ENCODE measurements at regions not wholly inside any gene's neighbourhood (a gene's known extent, or its start where the extent isn't known, plus 50 kb on each side); places are given as distances from the start of the nearest gene placed in this dataset.

DNA sequence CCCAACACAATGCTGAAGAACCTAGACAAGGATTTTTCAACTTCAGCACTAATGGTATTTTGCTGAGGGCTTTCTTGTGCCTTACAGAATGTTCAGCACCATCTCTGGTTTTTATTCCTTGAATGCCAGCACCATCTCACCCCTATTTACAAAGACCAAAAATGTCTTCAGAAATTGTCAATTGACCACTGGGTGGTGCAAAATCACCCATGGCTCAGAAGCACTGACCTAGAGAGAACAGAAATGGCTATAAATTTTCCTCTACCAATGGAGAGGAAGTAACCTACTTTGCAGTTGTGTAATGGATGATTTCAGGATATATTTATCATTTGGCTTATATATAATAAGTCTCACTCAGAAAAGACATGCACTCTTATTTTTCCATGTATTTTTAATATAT is 431.0 kb upstream of the IRAK1BP1 start:
- intact Hi-C loops (cut with micrococcal nuclease; ENCODE audit: unreplicated experiment) = no loop called here
- ChIA-PET CTCF (no interaction called here), POLR2A (ENCODE audit: low non-redundant PET) (no interaction called here)
- Histone ChIP-seq H3K4me3 (ENCODE audit: low read depth, low read length, poor library complexity, severe bottlenecking) (no peak overlapping the region), H3K36me3 (ENCODE audit: insufficient read depth, low read length, poor library complexity, severe bottlenecking) (no peaks in the 10 kb centered on the region), H3K27ac (ENCODE audit: low read depth, low read length, poor library complexity, severe bottlenecking) (no peak overlapping the region), H3K27me3 (replicated peaks; ENCODE audit: insufficient read depth, low read depth, low read length, poor library complexity) (no peaks in the 10 kb centered on the region), H3K9me3 (ENCODE audit: low read depth, low read length, poor library complexity, severe bottlenecking) (no peaks in the 10 kb centered on the region), H3K4me1 (ENCODE audit: insufficient read depth, low read length, poor library complexity, severe bottlenecking) (no peaks in the 10 kb centered on the region)
- BruUV-seq (replicated peaks) = no TSS peak
- TF ChIP-seq, protein P1, sequence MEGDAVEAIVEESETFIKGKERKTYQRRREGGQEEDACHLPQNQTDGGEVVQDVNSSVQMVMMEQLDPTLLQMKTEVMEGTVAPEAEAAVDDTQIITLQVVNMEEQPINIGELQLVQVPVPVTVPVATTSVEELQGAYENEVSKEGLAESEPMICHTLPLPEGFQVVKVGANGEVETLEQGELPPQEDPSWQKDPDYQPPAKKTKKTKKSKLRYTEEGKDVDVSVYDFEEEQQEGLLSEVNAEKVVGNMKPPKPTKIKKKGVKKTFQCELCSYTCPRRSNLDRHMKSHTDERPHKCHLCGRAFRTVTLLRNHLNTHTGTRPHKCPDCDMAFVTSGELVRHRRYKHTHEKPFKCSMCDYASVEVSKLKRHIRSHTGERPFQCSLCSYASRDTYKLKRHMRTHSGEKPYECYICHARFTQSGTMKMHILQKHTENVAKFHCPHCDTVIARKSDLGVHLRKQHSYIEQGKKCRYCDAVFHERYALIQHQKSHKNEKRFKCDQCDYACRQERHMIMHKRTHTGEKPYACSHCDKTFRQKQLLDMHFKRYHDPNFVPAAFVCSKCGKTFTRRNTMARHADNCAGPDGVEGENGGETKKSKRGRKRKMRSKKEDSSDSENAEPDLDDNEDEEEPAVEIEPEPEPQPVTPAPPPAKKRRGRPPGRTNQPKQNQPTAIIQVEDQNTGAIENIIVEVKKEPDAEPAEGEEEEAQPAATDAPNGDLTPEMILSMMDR (conservative IDR thresholded peaks at IDR 0.05; ENCODE audit: low read depth, low read length) = 0 out of 2 replicates have a peak, but pooled peaks have one; percentile 9
- no peak for TF ChIP-seq EZH2 (IDR thresholded peaks at IDR 0.05; ENCODE audit: borderline replicate concordance, low read depth, low read length, poor library complexity, severe bottlenecking)
- peak; percentile 1 for DNase-seq (ENCODE audit: low spot score)

DNA sequence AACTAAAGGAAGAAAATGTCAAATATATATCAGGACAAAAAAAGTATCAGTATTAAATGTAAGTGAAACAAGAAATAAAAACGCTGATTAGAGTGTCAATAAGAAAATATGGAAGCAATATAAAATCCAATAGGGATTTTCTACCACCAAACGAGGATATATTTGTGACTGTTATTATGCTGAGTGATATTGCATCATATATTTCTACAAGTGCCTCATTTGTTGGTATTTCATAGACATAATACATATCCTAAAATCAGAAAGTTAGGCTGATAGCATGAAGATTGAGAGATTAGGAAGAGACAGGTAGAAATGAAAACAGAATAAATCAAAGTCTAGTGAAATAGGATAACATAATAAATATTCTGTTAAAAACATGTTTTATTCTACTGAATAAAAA is 429.2 kb upstream of the IRAK1BP1 start:
- ChIA-PET CTCF (no interaction called here), POLR2A (ENCODE audit: low non-redundant PET) (no interaction called here)
- no peaks in the 10 kb centered on the region for H3K36me3 ChIP-seq (ENCODE audit: insufficient read depth, low read length, poor library complexity, severe bottlenecking)
- intact Hi-C loops (cut with micrococcal nuclease; ENCODE audit: unreplicated experiment) = no loop called here
- H3K4me3 ChIP-seq (ENCODE audit: low read depth, low read length, poor library complexity, severe bottlenecking) = no peak overlapping the region
- H3K4me1 ChIP-seq (ENCODE audit: insufficient read depth, low read length, poor library complexity, severe bottlenecking) = no peaks in the 10 kb centered on the region
- no peak for DNase-seq (ENCODE audit: low spot score)
- TF ChIP-seq, protein P1 (conservative IDR thresholded peaks at IDR 0.05; ENCODE audit: low read depth, low read length) = no peak
- TF ChIP-seq EZH2 (IDR thresholded peaks at IDR 0.05; ENCODE audit: borderline replicate concordance, low read depth, low read length, poor library complexity, severe bottlenecking) = no peak
- BruUV-seq (replicated peaks) = no TSS peak
- H3K27ac ChIP-seq (ENCODE audit: low read depth, low read length, poor library complexity, severe bottlenecking) = no peak overlapping the region
- no peaks in the 10 kb centered on the region for H3K9me3 ChIP-seq (ENCODE audit: low read depth, low read length, poor library complexity, severe bottlenecking)
- no peaks in the 10 kb centered on the region for H3K27me3 ChIP-seq (replicated peaks; ENCODE audit: insufficient read depth, low read depth, low read length, poor library complexity)

DNA sequence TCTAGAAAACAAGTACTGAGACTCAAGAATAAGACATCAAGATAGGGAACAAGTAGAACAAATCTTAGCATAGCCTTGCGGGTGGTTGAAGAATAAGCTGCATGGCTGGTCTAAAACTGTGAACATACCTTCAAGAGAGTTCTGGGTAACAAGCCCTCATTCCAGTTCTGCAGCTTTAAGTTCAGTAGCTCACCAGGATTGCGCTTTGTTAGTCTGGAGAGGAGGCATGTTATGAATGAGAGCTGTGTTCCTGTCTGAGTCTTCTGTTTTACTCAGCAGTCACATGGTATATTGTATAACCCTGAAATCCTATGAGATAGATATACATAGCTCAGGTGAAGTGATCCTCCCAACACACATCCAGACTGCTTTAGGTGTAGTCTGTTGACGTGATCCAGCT is 406.6 kb upstream of the IRAK1BP1 start:
- no peak for DNase-seq (ENCODE audit: low spot score)
- ChIA-PET POLR2A (ENCODE audit: low non-redundant PET) (no interaction called here), CTCF (no interaction called here)
- no TSS peak for BruUV-seq (replicated peaks)
- no peaks in the 10 kb centered on the region for H3K27me3 ChIP-seq (replicated peaks; ENCODE audit: insufficient read depth, low read depth, low read length, poor library complexity)
- no peaks in the 10 kb centered on the region for H3K4me1 ChIP-seq (ENCODE audit: insufficient read depth, low read length, poor library complexity, severe bottlenecking)
- H3K9me3 ChIP-seq (ENCODE audit: low read depth, low read length, poor library complexity, severe bottlenecking) = no peaks in the 10 kb centered on the region
- H3K4me3 ChIP-seq (ENCODE audit: low read depth, low read length, poor library complexity, severe bottlenecking) = no peak overlapping the region
- H3K36me3 ChIP-seq (ENCODE audit: insufficient read depth, low read length, poor library complexity, severe bottlenecking) = no peaks in the 10 kb centered on the region
- H3K27ac ChIP-seq (ENCODE audit: low read depth, low read length, poor library complexity, severe bottlenecking) = no peak overlapping the region
- no peak for TF ChIP-seq EZH2 (IDR thresholded peaks at IDR 0.05; ENCODE audit: borderline replicate concordance, low read depth, low read length, poor library complexity, severe bottlenecking)
- TF ChIP-seq, protein P1 (conservative IDR thresholded peaks at IDR 0.05; ENCODE audit: low read depth, low read length) = no peak
- intact Hi-C loops (cut with micrococcal nuclease; ENCODE audit: unreplicated experiment) = no loop called here
